Esophagus mucosa (tissue), 1 donor: ENCODE measurements at regions not wholly inside any gene's neighbourhood (a gene's known extent, or its start where the extent isn't known, plus 50 kb on each side); places are given as distances from the start of the nearest gene placed in this dataset.
"Not testable (repeated sequence)": the region's sequence is repeated elsewhere in the genome, so short reads cannot be mapped to it uniquely, and the experiment has no call there.

Source experiments
- ATAC-seq: fragments of 200-7000 bp; cut with Tn5 transposase; one replicate; pipeline ENCODE4 v1.9.1; 2020
- donor health status: DM: yes; HTN: yes; CAD: no.

DNA sequence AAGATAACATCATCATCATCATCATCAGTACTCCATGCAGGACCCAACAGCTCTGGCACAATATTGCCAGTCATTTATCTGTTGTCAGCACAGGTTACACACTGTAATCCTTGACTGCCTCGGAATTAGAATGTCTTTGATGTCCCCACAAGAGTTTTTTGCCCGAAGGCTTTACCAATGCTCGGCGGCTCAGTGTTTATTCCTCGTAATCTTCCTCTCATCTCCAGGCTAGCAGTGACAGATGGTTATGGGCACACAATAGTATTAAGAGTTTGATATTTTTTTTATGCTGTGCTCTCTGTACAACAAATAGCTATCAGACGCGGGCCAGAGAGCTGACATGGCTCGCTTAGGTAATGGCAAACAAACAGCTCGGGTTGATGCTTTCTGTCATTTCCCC is 515.2 kb downstream of the ZEB2 start:
- ATAC-seq: no peak

DNA sequence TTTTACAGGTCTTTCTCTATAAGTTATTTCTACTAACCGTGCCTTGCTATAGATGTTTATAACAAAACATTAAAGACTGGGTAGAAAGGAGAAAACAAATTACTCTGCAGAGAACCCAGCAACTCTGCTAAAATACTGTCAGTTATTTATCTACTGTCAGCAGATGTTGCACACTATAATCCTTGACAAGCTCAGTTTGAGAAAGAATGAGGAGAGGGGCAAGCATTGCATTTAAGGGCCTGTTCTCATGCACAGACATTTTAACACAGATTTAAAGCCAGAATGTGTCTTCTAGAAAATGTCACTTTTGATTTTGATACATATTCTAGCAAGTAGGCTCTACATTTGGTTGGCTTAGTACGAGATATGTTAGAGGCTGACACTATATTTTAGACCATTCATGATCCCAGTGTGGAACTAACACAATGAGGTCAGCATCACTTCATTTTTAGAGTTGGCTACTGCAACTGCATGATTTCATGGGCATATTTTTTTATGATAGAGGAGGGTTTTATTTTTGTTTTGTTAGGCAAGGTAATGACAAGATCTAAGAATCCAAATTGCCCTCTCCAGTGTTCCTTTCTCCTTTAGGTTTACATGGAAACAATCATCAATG is 516.4 kb downstream of the ZEB2 start:
- ATAC-seq: no peak

DNA sequence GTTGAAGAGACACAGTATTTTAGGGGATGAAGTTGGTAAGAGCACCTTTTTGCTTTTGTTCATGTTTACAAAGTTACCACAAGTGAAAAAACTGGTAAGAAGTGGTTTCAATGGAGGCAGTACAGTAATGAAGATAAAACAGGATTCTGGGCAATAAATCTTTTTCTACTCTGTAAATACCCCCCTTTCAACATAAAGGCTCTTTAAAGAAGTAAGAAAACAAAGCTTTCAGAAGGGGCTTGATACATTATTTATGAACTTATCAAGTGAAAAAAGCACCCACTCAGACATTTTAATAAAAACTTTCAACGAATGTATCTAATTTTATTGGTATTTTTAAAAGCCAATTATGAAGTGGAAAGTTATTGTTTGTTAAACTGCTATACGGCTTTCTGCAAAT is 522.9 kb downstream of the ZEB2 start:
- no peak for ATAC-seq

- no peak for ATAC-seq
Measured at GRCh38 chr2:143994961-143995360, 525.0 kb downstream of the ZEB2 start.

DNA sequence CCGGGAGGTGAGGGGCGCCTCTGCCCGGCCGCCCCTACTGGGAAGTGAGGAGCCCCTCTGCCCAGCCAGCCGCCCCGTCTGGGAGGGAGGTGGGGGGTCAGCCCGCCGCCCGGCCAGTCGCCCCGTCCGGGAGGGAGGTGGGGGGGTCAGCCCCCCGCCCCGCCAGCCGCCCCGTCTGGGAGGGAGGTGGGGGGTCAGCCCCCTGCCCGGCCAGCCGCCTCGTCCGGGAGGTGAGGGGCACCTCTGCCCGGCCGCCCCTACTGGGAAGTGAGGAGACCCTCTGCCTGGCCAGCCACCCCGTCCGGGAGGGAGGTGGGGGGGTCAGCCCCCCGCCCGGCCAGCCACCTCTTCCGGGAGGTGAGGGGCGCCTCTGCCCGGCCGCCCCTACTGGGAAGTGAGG is 528.3 kb downstream of the ZEB2 start:
- ATAC-seq: not testable (repeated sequence)

DNA sequence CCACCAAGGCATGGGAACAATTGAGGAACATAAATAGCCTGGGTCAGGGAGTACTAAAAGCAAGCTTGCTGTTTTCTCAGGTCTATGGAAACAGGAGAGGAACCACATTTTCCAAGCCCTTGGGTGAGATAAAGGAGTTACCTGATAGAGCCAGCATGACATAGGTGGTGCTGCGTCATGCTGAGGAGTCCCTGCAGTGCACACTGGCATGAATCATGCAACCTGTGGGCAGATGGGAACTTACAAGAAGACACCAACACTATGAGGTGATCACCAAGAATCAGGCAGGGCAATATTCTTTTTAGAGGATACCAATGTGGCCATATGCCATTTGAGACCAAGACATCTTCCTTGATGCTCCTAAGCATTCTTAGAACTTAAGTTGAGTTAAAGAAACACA is 531.8 kb downstream of the ZEB2 start:
- no peak for ATAC-seq

- no peak for ATAC-seq
Measured at GRCh38 chr2:143981428-143981827, 538.5 kb downstream of the ZEB2 start.

GRCh38 chr2:143977356-143977755 is 542.6 kb downstream of the ZEB2 start:
- no peak for ATAC-seq

DNA sequence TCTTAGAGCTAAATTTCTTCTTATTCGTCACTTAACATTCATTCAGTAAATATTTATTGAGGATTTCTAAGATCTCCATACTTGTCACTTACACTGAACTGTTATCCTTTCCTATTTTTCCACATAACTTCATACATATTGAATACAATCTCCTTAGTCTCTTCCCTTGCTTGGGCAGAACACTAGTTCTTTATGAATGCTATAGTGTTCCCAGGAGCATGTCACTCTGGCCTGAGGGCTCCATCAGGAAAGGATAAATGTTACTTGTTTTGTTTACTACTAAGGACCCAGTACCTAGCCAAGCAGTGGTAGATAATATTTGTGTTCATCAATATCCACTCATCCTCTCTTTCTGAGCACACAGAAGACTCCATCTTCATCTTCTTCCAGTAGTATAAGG is 544.7 kb downstream of the ZEB2 start:
- no peak for ATAC-seq

- ATAC-seq: no peak
Measured at GRCh38 chr2:143974262-143974661, 545.7 kb downstream of the ZEB2 start.

GRCh38 chr2:143968860-143969259 is 551.1 kb downstream of the ZEB2 start:
- ATAC-seq: no peak

- no peak for ATAC-seq
Measured at GRCh38 chr2:143968360-143968759, 551.6 kb downstream of the ZEB2 start.

GRCh38 chr2:143965493-143966164 is 554.3 kb downstream of the ZEB2 start:
- no peak for ATAC-seq

- ATAC-seq: no peak
Measured at GRCh38 chr2:143964891-143965290, 555.0 kb downstream of the ZEB2 start.

DNA sequence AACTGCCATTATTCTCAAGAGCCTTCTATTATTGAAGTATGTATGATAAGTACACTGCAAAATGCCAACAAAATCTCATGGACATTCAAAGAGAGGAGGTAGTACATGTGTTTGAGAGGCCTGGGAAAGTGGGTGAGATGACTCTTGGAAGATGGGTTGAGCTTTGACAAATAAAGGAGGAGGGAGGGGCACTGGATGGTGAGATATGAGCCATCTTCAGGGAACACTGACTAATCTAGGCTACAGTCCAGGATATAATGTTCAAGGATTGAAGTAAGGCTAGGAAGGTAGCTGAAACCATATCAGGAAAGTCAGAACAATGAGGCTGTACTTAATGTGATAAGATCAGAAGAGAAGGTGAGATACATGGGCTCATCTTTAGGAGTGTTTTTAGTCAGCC is 559.7 kb downstream of the ZEB2 start:
- no peak for ATAC-seq

GRCh38 chr2:143957321-143957720 is 562.6 kb downstream of the ZEB2 start:
- no peak for ATAC-seq

- ATAC-seq: no peak
Measured at GRCh38 chr2:143955401-143956065, 564.4 kb downstream of the ZEB2 start.

DNA sequence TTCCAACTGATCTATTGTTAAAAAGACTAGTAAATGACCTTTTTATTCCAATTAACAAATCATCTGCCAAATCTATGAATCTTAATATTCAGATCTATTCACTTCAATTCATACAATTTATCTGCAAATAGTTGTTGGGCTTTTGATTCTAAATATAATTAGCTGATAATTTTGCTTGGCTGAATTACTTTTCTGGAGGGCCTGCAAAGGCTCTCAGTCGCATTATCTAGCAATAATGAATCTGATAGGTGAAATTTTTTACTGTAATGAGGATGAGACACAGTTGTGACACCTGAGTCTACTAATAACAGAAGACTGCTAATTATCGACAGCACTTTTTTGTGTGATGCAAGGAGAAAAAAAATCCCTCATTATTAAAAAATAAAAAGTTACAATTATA is 565.1 kb downstream of the ZEB2 start:
- ATAC-seq: no peak

GRCh38 chr2:143954186-143954585 is 565.7 kb downstream of the ZEB2 start:
- ATAC-seq: no peak

- no peak for ATAC-seq
Measured at GRCh38 chr2:143953451-143954030, 566.4 kb downstream of the ZEB2 start.

DNA sequence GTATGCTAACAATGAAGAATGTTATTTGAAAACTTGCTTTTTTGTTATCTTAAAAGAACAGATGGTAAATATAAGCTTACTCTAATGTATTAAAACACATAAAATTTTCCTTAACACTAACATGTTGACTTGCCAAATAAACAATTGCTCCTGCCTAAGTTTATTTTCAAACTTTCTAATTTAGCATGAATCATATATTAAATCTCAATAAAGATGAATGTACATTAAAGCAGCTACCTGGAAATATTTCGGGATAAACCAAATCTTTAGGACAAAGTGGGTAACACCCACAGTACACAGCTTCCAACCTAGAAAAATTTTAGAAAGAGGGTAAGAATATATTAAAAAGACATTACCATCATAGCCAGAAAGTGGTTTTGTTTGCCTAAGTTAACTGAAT is 567.4 kb downstream of the ZEB2 start:
- ATAC-seq: no peak

DNA sequence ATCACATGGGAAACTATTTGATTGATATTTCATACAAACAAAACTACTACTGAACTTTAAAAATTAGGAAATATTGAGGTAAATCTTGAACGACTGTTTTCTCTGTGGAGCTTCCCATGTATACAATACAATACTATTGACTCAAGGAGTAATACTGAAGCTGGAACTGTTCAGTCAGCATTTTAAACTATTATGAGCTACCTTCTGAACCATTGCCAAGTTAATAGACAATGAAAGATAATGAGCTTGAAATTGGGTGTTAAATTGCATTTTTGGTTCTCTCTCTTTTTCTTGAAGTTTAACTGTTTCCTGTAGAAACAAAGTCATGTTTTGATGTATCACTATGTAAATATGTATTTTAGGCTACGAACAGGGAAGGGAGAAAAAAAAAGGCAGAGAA is 569.2 kb downstream of the ZEB2 start:
- no peak for ATAC-seq

- ATAC-seq: no peak
Measured at GRCh38 chr2:143949121-143949848, 570.6 kb downstream of the ZEB2 start.
